ENCODE measurements at regions not wholly inside any gene's neighbourhood (a gene's known extent, or its start where the extent isn't known, plus 50 kb on each side); places are given as distances from the start of the nearest gene placed in this dataset.
A peak's percentile ranks its signal among the peaks of the same experiment; 100 is the strongest.

GRCh38 chr1:105137543-105138457 lies 1388.1 kb downstream of the AMY1C start:
- BruUV-seq (replicated peaks) = no TSS peak
- peak overlapping the region; percentile 17 to 66 (median 50); a peak in 5 of 6 replicates for H3K4me3 ChIP-seq (replicated peaks in 1 of 3; ENCODE audit: insufficient read depth in 1 of 3, low read depth in 2 of 3, low read length in 3 of 3)
- H3K36me3 ChIP-seq (replicated peaks in 1 of 2; ENCODE audit: control insufficient read depth in 1 of 2, insufficient read depth in 2 of 2, low read length in 2 of 2) = no peaks in the 10 kb centered on the region
- 14% methylated on average over 7 of the region's 14 CpGs for WGBS (ENCODE audit: low lambda C conversion rate)
- FAIRE-seq (peak; percentile 54), ATAC-seq (peak; percentile 96), DNase-seq (ENCODE audit: low spot score) (peak; percentile 57)
- no peaks in the 10 kb centered on the region for H3K27me3 ChIP-seq (ENCODE audit: control insufficient read depth in 1 of 2, insufficient read depth in 2 of 2, low read length in 2 of 2)
- intact Hi-C loops (cut with micrococcal nuclease; ENCODE audit: unreplicated experiment) (loop anchor here (1.0 to 10.0 kb wide), 6 partner anchors 35 to 493 kb away; no protein-coding TSS in a partner anchor), in situ Hi-C loops (cut with HindIII; ENCODE audit: extremely low pct_ligation_motif_present, low pct_unique_long_range_greater_than_20kb) (no loop called here)
- peak overlapping the region; percentile 65 for H2AFZ ChIP-seq (ENCODE audit: low read length)
- CTCF ChIA-PET (ENCODE audit: low intra/inter-chr PET ratio, low total read pairs) = interaction anchor here (0.9 kb wide), 1 partner anchor 490 kb away, joined by 3 read pairs; no protein-coding TSS in a partner anchor
- no peak overlapping the region; the same call in 1 of the 2 replicates for H3K9ac ChIP-seq (ENCODE audit: insufficient read depth, low read depth, low read length)
- no peaks in the 10 kb centered on the region for H3K79me2 ChIP-seq (ENCODE audit: insufficient read depth, low read length)
- POLR2A ChIA-PET = no interaction called here
- H3K9me3 ChIP-seq (ENCODE audit: low read length) = no peaks in the 10 kb centered on the region
- H3K27ac ChIP-seq (ENCODE audit: extremely low read length, insufficient read depth, low read length) = no peak overlapping the region
- peaks cover 17% of the 10 kb centered on the region for H3K4me1 ChIP-seq (ENCODE audit: insufficient read depth, low read length)
- H3K4me2 ChIP-seq (ENCODE audit: low read depth, low read length) = peak overlapping the region; percentile 70
- H4K20me1 ChIP-seq (ENCODE audit: insufficient read depth, low read length) = no peaks in the 10 kb centered on the region
- peak; percentile 39; the same call in 1 of the 2 replicates for TF ChIP-seq RAD21 (CRISPR knock-in tag; IDR thresholded peaks at IDR 0.05)
- no peak for TF ChIP-seq ZBTB10 (CRISPR knock-in tag; IDR thresholded peaks at IDR 0.05; ENCODE audit: borderline replicate concordance)
- peak in 1 of 2 experiments; percentile 27; a peak in 1 of 4 replicates for TF ChIP-seq HMGXB4 (CRISPR knock-in tag; IDR thresholded peaks at IDR 0.05; ENCODE audit: borderline replicate concordance in 1 of 2, low read depth in 1 of 2)
- TF ChIP-seq ZNF562 (CRISPR knock-in tag; IDR thresholded peaks at IDR 0.05; ENCODE audit: borderline replicate concordance) = no peak
- TF ChIP-seq ZNF256 (CRISPR knock-in tag; conservative IDR thresholded peaks at IDR 0.05) = no peak
- peak; percentile 24; the same call in 1 of the 2 replicates for TF ChIP-seq SMC3 (IDR thresholded peaks at IDR 0.05; ENCODE audit: low read length)
- 0 out of 2 replicates have a peak, but pooled peaks have one; percentile 33 for TF ChIP-seq FOXO4 (CRISPR knock-in tag; conservative IDR thresholded peaks at IDR 0.05)
- no peak for TF ChIP-seq DMTF1 (CRISPR knock-in tag; IDR thresholded peaks at IDR 0.05)
